Ascending aorta (tissue), 2 donors: ENCODE measurements at regions not wholly inside any gene's neighbourhood (a gene's known extent, or its start where the extent isn't known, plus 50 kb on each side); places are given as distances from the start of the nearest gene placed in this dataset.

Source experiments
- DNase-seq, 2 donors: peaks; one replicate each; pipeline ENCODE4 v3.0.0-alpha.2; 2019; ENCODE audit warnings: low spot score in 2 of 2
- H3K27ac ChIP-seq, 2 donors: fragments of 200-600 bp; sonication (generic); one replicate each; pipeline ENCODE4 v1.5.1; 2016 to 2017; ENCODE audit warnings: mild to moderate bottlenecking in 1 of 2
- H3K27me3 ChIP-seq: fragments of 200-600 bp; sonication (generic); one replicate; pipeline ENCODE4 v1.5.1; 2017
- H3K36me3 ChIP-seq, 2 donors: fragments of 200-600 bp; sonication (generic); one replicate each; pipeline ENCODE4 v1.5.1; 2016
- H3K4me1 ChIP-seq, 2 donors: fragments of 200-600 bp; sonication (generic); one replicate each; pipeline ENCODE4 v1.5.1; 2016 to 2017; ENCODE audit warnings: mild to moderate bottlenecking in 1 of 2
- H3K4me3 ChIP-seq, 2 donors: fragments of 200-600 bp; sonication (generic); one replicate each; pipeline ENCODE4 v1.5.1; 2016 to 2017; ENCODE audit warnings: mild to moderate bottlenecking in 1 of 2
- H3K9me3 ChIP-seq, 2 donors: fragments of 200-600 bp; sonication (generic); one replicate each; pipeline ENCODE4 v1.5.1; 2016
- CTCF ChIP-seq, 3 experiments: fragments of 200-600 bp in 2 of 3; fragments of 450-650 bp in 1 of 3; sonication (generic) in 2 of 3; IDR thresholded peaks; one replicate each; pipeline ENCODE4 v1.5.1; 2016 to 2019; ENCODE audit warnings: antibody characterized with exemption in 3 of 3, mild to moderate bottlenecking in 1 of 3, moderate library complexity in 1 of 3
- intact Hi-C: fragments of 100-400 bp; cut with DNase I; formaldehyde crosslinking; loops from one replicate; pipeline ENCODE4 v1.15.1; 2023

GRCh38 chr9:82263619-82264018 is 275.0 kb downstream of the SPATA31D1 start:
- Histone ChIP-seq H3K27me3 (no peaks in the 10 kb centered on the region), H3K4me3 (no peak overlapping the region), H3K27ac (no peak overlapping the region), H3K9me3 (no peaks in the 10 kb centered on the region), H3K4me1 (no peaks in the 10 kb centered on the region), H3K36me3 (no peaks in the 10 kb centered on the region)
- DNase-seq: no peak
- intact Hi-C loops: no loop called here
- no peak for TF ChIP-seq CTCF (IDR thresholded peaks at IDR 0.05)

- no peaks in the 10 kb centered on the region for H3K27me3 ChIP-seq
- TF ChIP-seq CTCF (IDR thresholded peaks at IDR 0.05): no peak
- H3K36me3 ChIP-seq: no peaks in the 10 kb centered on the region
- H3K4me3 ChIP-seq: no peak overlapping the region
- no peak overlapping the region for H3K27ac ChIP-seq
- intact Hi-C loops: no loop called here
- no peak for DNase-seq
- no peaks in the 10 kb centered on the region for H3K4me1 ChIP-seq
- no peaks in the 10 kb centered on the region for H3K9me3 ChIP-seq
These were observed 282.6 kb downstream of the SPATA31D1 start for GRCh38 chr9:82271106-82271561.

GRCh38 chr9:82273121-82273520 is 284.5 kb downstream of the SPATA31D1 start:
- Histone ChIP-seq H3K4me3 (no peak overlapping the region), H3K36me3 (no peaks in the 10 kb centered on the region), H3K27ac (no peak overlapping the region), H3K4me1 (no peaks in the 10 kb centered on the region), H3K27me3 (no peaks in the 10 kb centered on the region), H3K9me3 (no peaks in the 10 kb centered on the region)
- DNase-seq: no peak
- no peak for TF ChIP-seq CTCF (IDR thresholded peaks at IDR 0.05)
- intact Hi-C loops: no loop called here

- Histone ChIP-seq H3K4me1 (no peaks in the 10 kb centered on the region), H3K4me3 (no peak overlapping the region), H3K27me3 (no peaks in the 10 kb centered on the region), H3K27ac (no peak overlapping the region), H3K36me3 (no peaks in the 10 kb centered on the region), H3K9me3 (no peaks in the 10 kb centered on the region)
- DNase-seq: no peak
- TF ChIP-seq CTCF (IDR thresholded peaks at IDR 0.05): no peak
- intact Hi-C loops: no loop called here
These were observed 286.8 kb downstream of the SPATA31D1 start for GRCh38 chr9:82275258-82275927.

GRCh38 chr9:82281066-82281465 is 292.5 kb downstream of the SPATA31D1 start:
- Histone ChIP-seq H3K36me3 (no peaks in the 10 kb centered on the region), H3K27me3 (no peaks in the 10 kb centered on the region), H3K4me1 (no peaks in the 10 kb centered on the region), H3K27ac (no peak overlapping the region), H3K9me3 (no peaks in the 10 kb centered on the region), H3K4me3 (no peak overlapping the region)
- no peak for TF ChIP-seq CTCF (IDR thresholded peaks at IDR 0.05)
- DNase-seq: no peak
- intact Hi-C loops: no loop called here

- intact Hi-C loops: no loop called here
- Histone ChIP-seq H3K27me3 (no peaks in the 10 kb centered on the region), H3K36me3 (no peaks in the 10 kb centered on the region), H3K27ac (no peak overlapping the region), H3K9me3 (peaks cover 0 to 10% of the 10 kb centered on the region in 2 donors), H3K4me1 (no peaks in the 10 kb centered on the region), H3K4me3 (no peak overlapping the region)
- no peak for TF ChIP-seq CTCF (IDR thresholded peaks at IDR 0.05)
- DNase-seq: no peak
These were observed 296.2 kb downstream of the SPATA31D1 start for GRCh38 chr9:82284758-82285157.
